ENCODE measurements at regions not wholly inside any gene's neighbourhood (a gene's known extent, or its start where the extent isn't known, plus 50 kb on each side); places are given as distances from the start of the nearest gene placed in this dataset.
"Not testable (repeated sequence)": the region's sequence is repeated elsewhere in the genome, so short reads cannot be mapped to it uniquely, and the experiment has no call there.

- H3K4me3 ChIP-seq (ENCODE audit: low read depth in 1 of 5, low read length in 5 of 5): no peak overlapping the region
- no peak overlapping the region for H3K27ac ChIP-seq (ENCODE audit: low read depth, low read length)
- no peaks in the 10 kb centered on the region for H3K27me3 ChIP-seq (ENCODE audit: control insufficient read depth in 5 of 5, insufficient read depth in 4 of 5, low read length in 5 of 5)
- H3K9me3 ChIP-seq (ENCODE audit: control insufficient read depth in 5 of 5, low read length in 5 of 5): peaks cover 0 to 20% (median 12%) of the 10 kb centered on the region in 5 donors
- no peaks in the 10 kb centered on the region for H3K4me1 ChIP-seq (ENCODE audit: control insufficient read depth in 5 of 5, insufficient read depth in 5 of 5, low read length in 5 of 5)
- no peaks in the 10 kb centered on the region for H3K36me3 ChIP-seq (ENCODE audit: control insufficient read depth in 5 of 5, insufficient read depth in 5 of 5, low read length in 5 of 5)
- no peak overlapping the region for H3K9ac ChIP-seq (ENCODE audit: low read length in 5 of 5)
These were observed 107.6 kb upstream of the FAM3C start for GRCh38 chr7:121503730-121504129.

- Histone ChIP-seq H3K9ac (ENCODE audit: low read length in 5 of 5) (no peak overlapping the region), H3K9me3 (ENCODE audit: control insufficient read depth in 5 of 5, low read length in 5 of 5) (peaks cover 0 to 20% (median 12%) of the 10 kb centered on the region in 5 donors), H3K27ac (ENCODE audit: low read depth, low read length) (no peak overlapping the region), H3K27me3 (ENCODE audit: control insufficient read depth in 5 of 5, insufficient read depth in 4 of 5, low read length in 5 of 5) (no peaks in the 10 kb centered on the region), H3K4me1 (ENCODE audit: control insufficient read depth in 5 of 5, insufficient read depth in 5 of 5, low read length in 5 of 5) (no peaks in the 10 kb centered on the region), H3K4me3 (ENCODE audit: low read depth in 1 of 5, low read length in 5 of 5) (no peak overlapping the region), H3K36me3 (ENCODE audit: control insufficient read depth in 5 of 5, insufficient read depth in 5 of 5, low read length in 5 of 5) (no peaks in the 10 kb centered on the region)
These were observed 106.9 kb upstream of the FAM3C start for GRCh38 chr7:121503039-121503438.

GRCh38 chr7:121501566-121501965 is 105.5 kb upstream of the FAM3C start:
- no peaks in the 10 kb centered on the region for H3K36me3 ChIP-seq (ENCODE audit: control insufficient read depth in 5 of 5, insufficient read depth in 5 of 5, low read length in 5 of 5)
- H3K4me3 ChIP-seq (ENCODE audit: low read depth in 1 of 5, low read length in 5 of 5): no peak overlapping the region
- H3K4me1 ChIP-seq (ENCODE audit: control insufficient read depth in 5 of 5, insufficient read depth in 5 of 5, low read length in 5 of 5): no peaks in the 10 kb centered on the region
- H3K27me3 ChIP-seq (ENCODE audit: control insufficient read depth in 5 of 5, insufficient read depth in 4 of 5, low read length in 5 of 5): no peaks in the 10 kb centered on the region
- no peak overlapping the region for H3K27ac ChIP-seq (ENCODE audit: low read depth, low read length)
- no peak overlapping the region for H3K9ac ChIP-seq (ENCODE audit: low read length in 5 of 5)
- peaks cover 0 to 20% (median 16%) of the 10 kb centered on the region in 5 donors for H3K9me3 ChIP-seq (ENCODE audit: control insufficient read depth in 5 of 5, low read length in 5 of 5)

GRCh38 chr7:121500360-121501058 is 104.4 kb upstream of the FAM3C start:
- Histone ChIP-seq H3K4me3 (ENCODE audit: low read depth in 1 of 5, low read length in 5 of 5) (no peak overlapping the region), H3K36me3 (ENCODE audit: control insufficient read depth in 5 of 5, insufficient read depth in 5 of 5, low read length in 5 of 5) (no peaks in the 10 kb centered on the region), H3K9ac (ENCODE audit: low read length in 5 of 5) (no peak overlapping the region), H3K9me3 (ENCODE audit: control insufficient read depth in 5 of 5, low read length in 5 of 5) (peaks cover 0 to 12% (median 7%) of the 10 kb centered on the region in 5 donors), H3K27me3 (ENCODE audit: control insufficient read depth in 5 of 5, insufficient read depth in 4 of 5, low read length in 5 of 5) (no peaks in the 10 kb centered on the region), H3K4me1 (ENCODE audit: control insufficient read depth in 5 of 5, insufficient read depth in 5 of 5, low read length in 5 of 5) (no peaks in the 10 kb centered on the region), H3K27ac (ENCODE audit: low read depth, low read length) (no peak overlapping the region)

- no peaks in the 10 kb centered on the region for H3K4me1 ChIP-seq (ENCODE audit: control insufficient read depth in 5 of 5, insufficient read depth in 5 of 5, low read length in 5 of 5)
- no peak overlapping the region for H3K9ac ChIP-seq (ENCODE audit: low read length in 5 of 5)
- H3K36me3 ChIP-seq (ENCODE audit: control insufficient read depth in 5 of 5, insufficient read depth in 5 of 5, low read length in 5 of 5): no peaks in the 10 kb centered on the region
- no peak overlapping the region for H3K27ac ChIP-seq (ENCODE audit: low read depth, low read length)
- H3K27me3 ChIP-seq (ENCODE audit: control insufficient read depth in 5 of 5, insufficient read depth in 4 of 5, low read length in 5 of 5): no peaks in the 10 kb centered on the region
- H3K4me3 ChIP-seq (ENCODE audit: low read depth in 1 of 5, low read length in 5 of 5): no peak overlapping the region
- peaks cover 0 to 5% (median 0%) of the 10 kb centered on the region in 5 donors for H3K9me3 ChIP-seq (ENCODE audit: control insufficient read depth in 5 of 5, low read length in 5 of 5)
These were observed 103.5 kb upstream of the FAM3C start for GRCh38 chr7:121499624-121500023.

- Histone ChIP-seq H3K27me3 (ENCODE audit: control insufficient read depth in 5 of 5, insufficient read depth in 4 of 5, low read length in 5 of 5) (no peaks in the 10 kb centered on the region), H3K4me1 (ENCODE audit: control insufficient read depth in 5 of 5, insufficient read depth in 5 of 5, low read length in 5 of 5) (no peaks in the 10 kb centered on the region), H3K36me3 (ENCODE audit: control insufficient read depth in 5 of 5, insufficient read depth in 5 of 5, low read length in 5 of 5) (no peaks in the 10 kb centered on the region), H3K4me3 (ENCODE audit: low read depth in 1 of 5, low read length in 5 of 5) (no peak overlapping the region), H3K9me3 (ENCODE audit: control insufficient read depth in 5 of 5, low read length in 5 of 5) (peaks cover 0 to 5% (median 0%) of the 10 kb centered on the region in 5 donors), H3K27ac (ENCODE audit: low read depth, low read length) (no peak overlapping the region), H3K9ac (ENCODE audit: low read length in 5 of 5) (no peak overlapping the region)
These were observed 102.7 kb upstream of the FAM3C start for GRCh38 chr7:121498816-121499215.

- H3K4me1 ChIP-seq (ENCODE audit: control insufficient read depth in 5 of 5, insufficient read depth in 5 of 5, low read length in 5 of 5); H3K9me3 ChIP-seq (ENCODE audit: control insufficient read depth in 5 of 5, low read length in 5 of 5); H3K36me3 ChIP-seq (ENCODE audit: control insufficient read depth in 5 of 5, insufficient read depth in 5 of 5, low read length in 5 of 5); H3K9ac ChIP-seq (ENCODE audit: low read length in 5 of 5); H3K27ac ChIP-seq (ENCODE audit: low read depth, low read length); H3K27me3 ChIP-seq (ENCODE audit: control insufficient read depth in 5 of 5, insufficient read depth in 4 of 5, low read length in 5 of 5); H3K4me3 ChIP-seq (ENCODE audit: low read depth in 1 of 5, low read length in 5 of 5): not testable (repeated sequence)
These were observed 101.4 kb upstream of the FAM3C start for GRCh38 chr7:121497545-121497944.

- Histone ChIP-seq H3K4me1 (ENCODE audit: control insufficient read depth in 5 of 5, insufficient read depth in 5 of 5, low read length in 5 of 5) (no peaks in the 10 kb centered on the region), H3K36me3 (ENCODE audit: control insufficient read depth in 5 of 5, insufficient read depth in 5 of 5, low read length in 5 of 5) (no peaks in the 10 kb centered on the region), H3K9ac (ENCODE audit: low read length in 5 of 5) (no peak overlapping the region), H3K27ac (ENCODE audit: low read depth, low read length) (no peak overlapping the region), H3K9me3 (ENCODE audit: control insufficient read depth in 5 of 5, low read length in 5 of 5) (peaks cover 0 to 5% (median 0%) of the 10 kb centered on the region in 5 donors), H3K4me3 (ENCODE audit: low read depth in 1 of 5, low read length in 5 of 5) (no peak overlapping the region), H3K27me3 (ENCODE audit: control insufficient read depth in 5 of 5, insufficient read depth in 4 of 5, low read length in 5 of 5) (no peaks in the 10 kb centered on the region)
These were observed 98.4 kb upstream of the FAM3C start for GRCh38 chr7:121494516-121494915.

GRCh38 chr7:121493553-121493952 is 97.4 kb upstream of the FAM3C start:
- no peaks in the 10 kb centered on the region for H3K4me1 ChIP-seq (ENCODE audit: control insufficient read depth in 5 of 5, insufficient read depth in 5 of 5, low read length in 5 of 5)
- no peaks in the 10 kb centered on the region for H3K27me3 ChIP-seq (ENCODE audit: control insufficient read depth in 5 of 5, insufficient read depth in 4 of 5, low read length in 5 of 5)
- no peak overlapping the region for H3K27ac ChIP-seq (ENCODE audit: low read depth, low read length)
- H3K36me3 ChIP-seq (ENCODE audit: control insufficient read depth in 5 of 5, insufficient read depth in 5 of 5, low read length in 5 of 5): no peaks in the 10 kb centered on the region
- H3K4me3 ChIP-seq (ENCODE audit: low read depth in 1 of 5, low read length in 5 of 5): no peak overlapping the region
- peaks cover 0 to 5% (median 0%) of the 10 kb centered on the region in 5 donors for H3K9me3 ChIP-seq (ENCODE audit: control insufficient read depth in 5 of 5, low read length in 5 of 5)
- H3K9ac ChIP-seq (ENCODE audit: low read length in 5 of 5): no peak overlapping the region

GRCh38 chr7:121490309-121490708 is 94.2 kb upstream of the FAM3C start:
- H3K9ac ChIP-seq (ENCODE audit: low read length in 5 of 5): no peak overlapping the region
- H3K27ac ChIP-seq (ENCODE audit: low read depth, low read length): no peak overlapping the region
- H3K4me3 ChIP-seq (ENCODE audit: low read depth in 1 of 5, low read length in 5 of 5): no peak overlapping the region
- peaks cover 0 to 7% (median 5%) of the 10 kb centered on the region in 5 donors for H3K4me1 ChIP-seq (ENCODE audit: control insufficient read depth in 5 of 5, insufficient read depth in 5 of 5, low read length in 5 of 5)
- H3K27me3 ChIP-seq (ENCODE audit: control insufficient read depth in 5 of 5, insufficient read depth in 4 of 5, low read length in 5 of 5): no peaks in the 10 kb centered on the region
- no peaks in the 10 kb centered on the region for H3K9me3 ChIP-seq (ENCODE audit: control insufficient read depth in 5 of 5, low read length in 5 of 5)
- no peaks in the 10 kb centered on the region for H3K36me3 ChIP-seq (ENCODE audit: control insufficient read depth in 5 of 5, insufficient read depth in 5 of 5, low read length in 5 of 5)
